ENCODE measurements at regions not wholly inside any gene's neighbourhood (a gene's known extent, or its start where the extent isn't known, plus 50 kb on each side); places are given as distances from the start of the nearest gene placed in this dataset.

DNA sequence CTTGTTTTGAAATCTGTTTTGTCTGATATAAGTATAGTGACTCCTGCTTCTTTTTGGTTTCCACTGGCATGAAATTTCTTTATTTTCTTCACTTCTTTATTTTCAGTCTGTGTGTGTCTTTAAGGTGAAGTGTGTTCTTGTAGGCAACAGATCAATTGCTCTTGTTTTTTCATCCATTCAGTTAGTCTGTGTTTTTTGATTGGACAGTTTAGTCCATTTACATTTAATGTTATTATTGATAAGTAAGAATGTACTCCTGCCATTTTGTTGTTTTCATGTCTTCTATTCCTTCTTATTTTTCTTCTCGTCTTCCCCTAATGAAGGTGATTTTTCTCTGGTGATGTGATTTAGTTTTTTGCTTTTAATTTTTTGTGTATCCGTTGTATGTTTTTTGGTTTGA is 487.7 kb upstream of the PBX1 start:
- TF ChIP-seq, protein P1, sequence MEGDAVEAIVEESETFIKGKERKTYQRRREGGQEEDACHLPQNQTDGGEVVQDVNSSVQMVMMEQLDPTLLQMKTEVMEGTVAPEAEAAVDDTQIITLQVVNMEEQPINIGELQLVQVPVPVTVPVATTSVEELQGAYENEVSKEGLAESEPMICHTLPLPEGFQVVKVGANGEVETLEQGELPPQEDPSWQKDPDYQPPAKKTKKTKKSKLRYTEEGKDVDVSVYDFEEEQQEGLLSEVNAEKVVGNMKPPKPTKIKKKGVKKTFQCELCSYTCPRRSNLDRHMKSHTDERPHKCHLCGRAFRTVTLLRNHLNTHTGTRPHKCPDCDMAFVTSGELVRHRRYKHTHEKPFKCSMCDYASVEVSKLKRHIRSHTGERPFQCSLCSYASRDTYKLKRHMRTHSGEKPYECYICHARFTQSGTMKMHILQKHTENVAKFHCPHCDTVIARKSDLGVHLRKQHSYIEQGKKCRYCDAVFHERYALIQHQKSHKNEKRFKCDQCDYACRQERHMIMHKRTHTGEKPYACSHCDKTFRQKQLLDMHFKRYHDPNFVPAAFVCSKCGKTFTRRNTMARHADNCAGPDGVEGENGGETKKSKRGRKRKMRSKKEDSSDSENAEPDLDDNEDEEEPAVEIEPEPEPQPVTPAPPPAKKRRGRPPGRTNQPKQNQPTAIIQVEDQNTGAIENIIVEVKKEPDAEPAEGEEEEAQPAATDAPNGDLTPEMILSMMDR (IDR thresholded peaks at IDR 0.05 in 2 of 3, conservative IDR thresholded peaks at IDR 0.05 in 1 of 3; ENCODE audit: borderline replicate concordance in 1 of 3, insufficient read depth in 1 of 3, low read depth in 2 of 3, low read length in 2 of 3) = no peak
- TF ChIP-seq RAD21 (IDR thresholded peaks at IDR 0.05; ENCODE audit: low read depth) = no peak
- no peak for TF ChIP-seq SIN3A (IDR thresholded peaks at IDR 0.05; ENCODE audit: low read depth)
- no peak for TF ChIP-seq POLR2A (IDR thresholded peaks at IDR 0.05; ENCODE audit: borderline replicate concordance, extremely low read depth, insufficient read depth, insufficient read length)
- no peak for TF ChIP-seq SRF (IDR thresholded peaks at IDR 0.05; ENCODE audit: low read depth)
- TF ChIP-seq POLR2AphosphoS5 (IDR thresholded peaks at IDR 0.05; ENCODE audit: low read depth, low read length) = no peak

Measured in HCT116 (cell line).